ENCODE measurements at regions not wholly inside any gene's neighbourhood (a gene's known extent, or its start where the extent isn't known, plus 50 kb on each side); places are given as distances from the start of the nearest gene placed in this dataset.

DNA sequence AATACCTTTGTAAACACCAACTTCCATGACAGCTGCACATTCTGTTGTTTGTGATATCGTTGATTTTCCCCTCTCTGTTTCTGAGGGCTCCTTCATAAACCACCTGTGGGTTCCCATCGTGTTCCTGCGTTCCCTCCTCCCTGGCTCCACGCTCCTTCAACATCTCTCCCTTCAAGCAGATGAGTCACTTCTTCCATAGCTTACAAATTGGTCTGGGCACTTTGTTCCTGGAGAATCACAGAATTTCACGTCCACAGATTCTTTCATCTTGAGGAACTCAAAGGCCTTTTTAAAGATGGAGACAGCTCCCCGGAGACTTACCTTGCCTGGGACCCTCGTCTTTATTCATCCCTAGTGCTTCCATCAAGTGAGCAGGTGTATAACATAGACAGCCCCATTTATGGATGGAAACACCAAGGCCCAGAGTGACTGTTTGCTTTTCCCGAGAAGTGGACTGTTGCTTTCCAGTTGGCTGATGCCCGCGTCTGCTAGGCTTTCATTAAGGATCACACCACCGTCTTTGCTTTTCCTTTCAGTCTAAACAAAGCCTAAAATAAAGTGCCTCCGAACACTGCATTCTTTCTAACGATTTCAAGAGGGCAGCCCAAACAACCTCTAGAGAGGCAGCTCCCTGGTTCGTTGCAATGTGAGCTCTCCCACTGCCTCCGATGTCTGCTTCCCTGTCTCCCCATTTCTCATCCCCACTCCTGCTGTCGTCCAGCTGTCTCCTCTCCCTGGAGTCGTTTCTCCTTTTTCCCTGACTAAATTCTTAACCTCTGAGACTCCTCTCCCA is 146.3 kb upstream of the STX18 start:
- TF ChIP-seq, protein P1, sequence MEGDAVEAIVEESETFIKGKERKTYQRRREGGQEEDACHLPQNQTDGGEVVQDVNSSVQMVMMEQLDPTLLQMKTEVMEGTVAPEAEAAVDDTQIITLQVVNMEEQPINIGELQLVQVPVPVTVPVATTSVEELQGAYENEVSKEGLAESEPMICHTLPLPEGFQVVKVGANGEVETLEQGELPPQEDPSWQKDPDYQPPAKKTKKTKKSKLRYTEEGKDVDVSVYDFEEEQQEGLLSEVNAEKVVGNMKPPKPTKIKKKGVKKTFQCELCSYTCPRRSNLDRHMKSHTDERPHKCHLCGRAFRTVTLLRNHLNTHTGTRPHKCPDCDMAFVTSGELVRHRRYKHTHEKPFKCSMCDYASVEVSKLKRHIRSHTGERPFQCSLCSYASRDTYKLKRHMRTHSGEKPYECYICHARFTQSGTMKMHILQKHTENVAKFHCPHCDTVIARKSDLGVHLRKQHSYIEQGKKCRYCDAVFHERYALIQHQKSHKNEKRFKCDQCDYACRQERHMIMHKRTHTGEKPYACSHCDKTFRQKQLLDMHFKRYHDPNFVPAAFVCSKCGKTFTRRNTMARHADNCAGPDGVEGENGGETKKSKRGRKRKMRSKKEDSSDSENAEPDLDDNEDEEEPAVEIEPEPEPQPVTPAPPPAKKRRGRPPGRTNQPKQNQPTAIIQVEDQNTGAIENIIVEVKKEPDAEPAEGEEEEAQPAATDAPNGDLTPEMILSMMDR (IDR thresholded peaks at IDR 0.05; ENCODE audit: low read depth, low read length, poor library complexity, severe bottlenecking), result no peak
- Histone ChIP-seq H4K20me1 (ENCODE audit: control insufficient read depth, insufficient read depth, low read depth, low read length) (no peaks in the 10 kb centered on the region), H3K27me3 (ENCODE audit: control insufficient read depth, low read length) (no peaks in the 10 kb centered on the region), H3K27ac (ENCODE audit: low read depth, low read length) (no peak overlapping the region), H3K9me3 (ENCODE audit: control insufficient read depth, insufficient read depth, low read length) (no peaks in the 10 kb centered on the region), H3F3A (ENCODE audit: control insufficient read depth, insufficient read depth) (no peaks in the 10 kb centered on the region), H3K4me3 (ENCODE audit: low read length) (no peak overlapping the region), H3K4me1 (ENCODE audit: control insufficient read depth, low read length) (no peaks in the 10 kb centered on the region), H3K4me2 (ENCODE audit: low read length) (no peak overlapping the region), H3K79me2 (ENCODE audit: control insufficient read depth, low read length) (no peaks in the 10 kb centered on the region), H3K36me3 (ENCODE audit: control insufficient read depth, low read length) (no peaks in the 10 kb centered on the region), H3K9me2 (replicated peaks; ENCODE audit: control insufficient read depth, low read length) (no peaks in the 10 kb centered on the region)

DNA sequence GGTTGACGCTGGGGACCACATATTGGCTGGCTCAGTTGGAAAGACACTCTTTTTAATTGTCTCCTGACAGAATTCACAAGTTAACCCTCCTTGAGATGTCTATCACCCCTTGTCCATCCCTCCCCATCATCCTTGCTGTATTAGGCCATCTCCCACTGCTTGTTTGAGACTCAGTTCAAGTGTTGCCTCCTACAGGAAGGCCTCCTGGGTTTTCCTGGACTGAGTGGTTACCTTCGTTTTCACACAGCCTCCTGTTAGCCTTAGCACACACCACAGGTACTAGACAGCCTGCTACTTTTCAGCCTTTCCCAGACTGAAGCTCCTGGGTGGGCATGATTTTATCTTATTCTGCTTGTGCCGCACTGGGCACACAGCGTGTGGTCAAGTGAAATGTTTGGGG is 145.3 kb upstream of the STX18 start:
- H3K36me3 ChIP-seq (ENCODE audit: control insufficient read depth, low read length), result no peaks in the 10 kb centered on the region
- H3K79me2 ChIP-seq (ENCODE audit: control insufficient read depth, low read length), result no peaks in the 10 kb centered on the region
- no peak overlapping the region for H3K4me3 ChIP-seq (ENCODE audit: low read length)
- no peaks in the 10 kb centered on the region for H3K27me3 ChIP-seq (ENCODE audit: control insufficient read depth, low read length)
- no peaks in the 10 kb centered on the region for H3K4me1 ChIP-seq (ENCODE audit: control insufficient read depth, low read length)
- no peaks in the 10 kb centered on the region for H3K9me2 ChIP-seq (replicated peaks; ENCODE audit: control insufficient read depth, low read length)
- TF ChIP-seq EZH2phosphoT487 (IDR thresholded peaks at IDR 0.05; ENCODE audit: borderline replicate concordance, low read length), result no peak
- TF ChIP-seq, protein P1 (IDR thresholded peaks at IDR 0.05; ENCODE audit: low read depth, low read length, poor library complexity, severe bottlenecking), result no peak
- H3K27ac ChIP-seq (ENCODE audit: low read depth, low read length), result no peak overlapping the region
- no peak overlapping the region for H3K4me2 ChIP-seq (ENCODE audit: low read length)
- no peaks in the 10 kb centered on the region for H4K20me1 ChIP-seq (ENCODE audit: control insufficient read depth, insufficient read depth, low read depth, low read length)
- no peaks in the 10 kb centered on the region for H3K9me3 ChIP-seq (ENCODE audit: control insufficient read depth, insufficient read depth, low read length)
- no peaks in the 10 kb centered on the region for H3F3A ChIP-seq (ENCODE audit: control insufficient read depth, insufficient read depth)

DNA sequence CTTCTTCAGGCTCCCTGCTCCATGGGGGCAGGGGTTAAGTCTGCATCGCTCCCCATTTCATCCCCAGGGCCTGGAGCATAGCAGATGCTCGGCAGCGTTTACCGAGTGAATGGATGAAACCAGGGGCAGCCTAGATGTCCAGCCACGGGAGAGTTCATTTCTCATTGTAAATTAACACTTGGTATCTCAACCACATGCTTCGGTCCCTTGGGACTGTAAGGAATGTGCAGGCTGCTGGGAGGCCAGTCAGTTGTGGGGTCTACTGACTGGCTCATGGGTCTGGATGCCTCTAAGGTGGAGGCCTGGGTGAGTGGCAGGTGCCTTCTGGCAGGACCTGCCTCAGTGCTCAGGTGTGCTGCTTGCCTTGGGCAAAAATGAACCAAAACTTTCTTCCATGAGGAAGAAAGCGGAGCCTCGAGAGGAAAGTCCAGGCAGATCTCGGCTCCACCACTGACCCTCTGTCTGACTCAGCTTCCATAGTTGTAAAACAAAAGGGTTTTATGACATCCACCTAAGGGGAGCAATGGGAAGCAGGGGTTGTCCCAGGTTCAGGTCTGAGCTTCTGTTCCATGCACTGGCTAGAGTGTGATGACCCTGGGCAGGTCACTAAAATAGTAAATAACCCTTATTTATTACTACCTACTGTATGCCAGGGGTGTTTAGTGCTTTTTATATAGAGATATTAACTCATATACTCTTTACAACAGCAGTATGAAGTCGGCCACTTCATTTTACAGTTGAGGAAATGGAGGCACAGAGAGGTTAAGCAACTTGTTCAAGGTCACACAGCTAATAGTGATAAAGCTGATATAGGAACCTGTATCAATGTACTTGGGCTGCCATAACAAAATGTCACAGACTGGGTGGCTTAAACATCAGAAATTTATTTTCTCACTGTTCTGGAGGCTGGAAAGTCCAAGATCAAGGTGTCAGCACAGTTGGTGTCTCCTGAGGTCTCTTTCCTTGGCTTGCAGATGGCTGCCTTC is 144.3 kb upstream of the STX18 start:
- no peaks in the 10 kb centered on the region for H3K4me1 ChIP-seq (ENCODE audit: control insufficient read depth, low read length)
- H3K9me3 ChIP-seq (ENCODE audit: control insufficient read depth, insufficient read depth, low read length), result no peaks in the 10 kb centered on the region
- H3F3A ChIP-seq (ENCODE audit: control insufficient read depth, insufficient read depth), result no peaks in the 10 kb centered on the region
- H3K27me3 ChIP-seq (ENCODE audit: control insufficient read depth, low read length), result no peaks in the 10 kb centered on the region
- H3K79me2 ChIP-seq (ENCODE audit: control insufficient read depth, low read length), result no peaks in the 10 kb centered on the region
- H3K9me2 ChIP-seq (replicated peaks; ENCODE audit: control insufficient read depth, low read length), result no peaks in the 10 kb centered on the region
- H4K20me1 ChIP-seq (ENCODE audit: control insufficient read depth, insufficient read depth, low read depth, low read length), result no peaks in the 10 kb centered on the region
- no peak overlapping the region for H3K4me3 ChIP-seq (ENCODE audit: low read length)
- no peak overlapping the region for H3K4me2 ChIP-seq (ENCODE audit: low read length)
- TF ChIP-seq, protein P1 (IDR thresholded peaks at IDR 0.05; ENCODE audit: low read depth, low read length, poor library complexity, severe bottlenecking), result no peak
- no peak for TF ChIP-seq EZH2phosphoT487 (IDR thresholded peaks at IDR 0.05; ENCODE audit: borderline replicate concordance, low read length)
- no peaks in the 10 kb centered on the region for H3K36me3 ChIP-seq (ENCODE audit: control insufficient read depth, low read length)
- H3K27ac ChIP-seq (ENCODE audit: low read depth, low read length), result no peak overlapping the region
